Transverse colon (tissue), 3 donors: ENCODE measurements at regions not wholly inside any gene's neighbourhood (a gene's known extent, or its start where the extent isn't known, plus 50 kb on each side); places are given as distances from the start of the nearest gene placed in this dataset.

Source experiments
- EP300 ChIP-seq: sonication (generic); formaldehyde crosslinking; IDR thresholded peaks from one replicate; pipeline ENCODE4 v1.6.1; 2017; ENCODE audit warnings: antibody characterized with exemption, low read depth
- POLR2A ChIP-seq: fragments of 450-650 bp; IDR thresholded peaks from one replicate; pipeline ENCODE4 v1.6.1; 2016; ENCODE audit warnings: antibody characterized with exemption, mild to moderate bottlenecking, moderate library complexity
- TF ChIP-seq, protein P1 (sequence below), 5 experiments: fragments of 200-600 bp in 3 of 5; fragments of 450-650 bp in 2 of 5; sonication (generic) in 3 of 5; IDR thresholded peaks; 1 replicate in 2 of 5; 2 replicates in 3 of 5; pipeline ENCODE4 v1.5.1; 2016 to 2017; ENCODE audit warnings: antibody characterized with exemption in 5 of 5, inconsistent platforms in 3 of 5, mild to moderate bottlenecking in 2 of 5, moderate library complexity in 1 of 5

DNA sequence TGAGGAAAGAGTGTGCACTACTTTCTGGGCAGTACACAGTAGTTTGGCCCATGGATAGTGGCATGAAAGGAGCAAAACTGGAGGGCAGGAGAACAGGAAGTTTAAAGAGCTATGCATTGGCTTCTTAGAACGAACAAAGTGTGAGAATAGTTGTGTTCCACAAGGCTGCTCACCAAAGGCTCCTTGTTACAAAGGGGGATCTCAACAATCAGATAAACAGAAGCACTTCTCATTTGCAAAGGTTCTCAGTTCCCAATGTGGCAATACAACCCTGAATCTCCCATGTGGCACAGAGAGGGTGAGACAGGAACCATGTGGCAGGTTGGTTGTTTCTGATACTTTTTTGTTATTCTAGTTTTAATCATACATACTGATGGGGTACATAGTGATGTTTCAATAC lies 158.4 kb downstream of the CARTPT start:
- TF ChIP-seq POLR2A (no peak), EP300 (no peak)
- TF ChIP-seq, protein P1, sequence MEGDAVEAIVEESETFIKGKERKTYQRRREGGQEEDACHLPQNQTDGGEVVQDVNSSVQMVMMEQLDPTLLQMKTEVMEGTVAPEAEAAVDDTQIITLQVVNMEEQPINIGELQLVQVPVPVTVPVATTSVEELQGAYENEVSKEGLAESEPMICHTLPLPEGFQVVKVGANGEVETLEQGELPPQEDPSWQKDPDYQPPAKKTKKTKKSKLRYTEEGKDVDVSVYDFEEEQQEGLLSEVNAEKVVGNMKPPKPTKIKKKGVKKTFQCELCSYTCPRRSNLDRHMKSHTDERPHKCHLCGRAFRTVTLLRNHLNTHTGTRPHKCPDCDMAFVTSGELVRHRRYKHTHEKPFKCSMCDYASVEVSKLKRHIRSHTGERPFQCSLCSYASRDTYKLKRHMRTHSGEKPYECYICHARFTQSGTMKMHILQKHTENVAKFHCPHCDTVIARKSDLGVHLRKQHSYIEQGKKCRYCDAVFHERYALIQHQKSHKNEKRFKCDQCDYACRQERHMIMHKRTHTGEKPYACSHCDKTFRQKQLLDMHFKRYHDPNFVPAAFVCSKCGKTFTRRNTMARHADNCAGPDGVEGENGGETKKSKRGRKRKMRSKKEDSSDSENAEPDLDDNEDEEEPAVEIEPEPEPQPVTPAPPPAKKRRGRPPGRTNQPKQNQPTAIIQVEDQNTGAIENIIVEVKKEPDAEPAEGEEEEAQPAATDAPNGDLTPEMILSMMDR (IDR thresholded peaks at IDR 0.05), result no peak
